GM21390 (cell line): ENCODE measurements at regions not wholly inside any gene's neighbourhood (a gene's known extent, or its start where the extent isn't known, plus 50 kb on each side); places are given as distances from the start of the nearest gene placed in this dataset.
"Not testable (repeated sequence)": the region's sequence is repeated elsewhere in the genome, so short reads cannot be mapped to it uniquely, and the experiment has no call there.

Experiments used
- ATAC-seq: cut with Tn5 transposase; IDR thresholded peaks from one replicate; pipeline ENCODE4 v1.9.1; 2021; ENCODE audit not compliant: unreplicated experiment

- ATAC-seq, result not testable (repeated sequence)
Observed at GRCh38 chr4:30869387-30869786, 149.2 kb downstream of the PCDH7 start.

DNA sequence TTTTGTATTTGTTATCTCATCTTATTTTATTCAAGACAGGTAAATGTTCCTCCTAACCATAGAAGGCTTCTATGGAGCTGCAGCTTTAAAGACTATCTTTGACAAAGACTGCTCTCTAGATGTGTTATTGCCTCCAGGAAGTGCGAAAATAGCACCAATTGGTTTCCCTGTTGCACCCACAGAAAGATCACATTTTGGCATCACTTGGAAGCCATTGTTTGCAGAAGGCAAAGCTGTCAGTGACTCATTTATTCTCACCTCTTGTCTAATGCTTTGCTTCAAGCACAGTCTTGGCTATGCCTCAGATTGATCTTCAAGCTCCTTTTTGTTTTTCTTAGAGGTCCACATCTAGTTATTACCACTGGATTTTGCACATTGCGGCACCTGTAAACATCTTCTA, 150.3 kb downstream of the PCDH7 start:
- no peak for ATAC-seq

DNA sequence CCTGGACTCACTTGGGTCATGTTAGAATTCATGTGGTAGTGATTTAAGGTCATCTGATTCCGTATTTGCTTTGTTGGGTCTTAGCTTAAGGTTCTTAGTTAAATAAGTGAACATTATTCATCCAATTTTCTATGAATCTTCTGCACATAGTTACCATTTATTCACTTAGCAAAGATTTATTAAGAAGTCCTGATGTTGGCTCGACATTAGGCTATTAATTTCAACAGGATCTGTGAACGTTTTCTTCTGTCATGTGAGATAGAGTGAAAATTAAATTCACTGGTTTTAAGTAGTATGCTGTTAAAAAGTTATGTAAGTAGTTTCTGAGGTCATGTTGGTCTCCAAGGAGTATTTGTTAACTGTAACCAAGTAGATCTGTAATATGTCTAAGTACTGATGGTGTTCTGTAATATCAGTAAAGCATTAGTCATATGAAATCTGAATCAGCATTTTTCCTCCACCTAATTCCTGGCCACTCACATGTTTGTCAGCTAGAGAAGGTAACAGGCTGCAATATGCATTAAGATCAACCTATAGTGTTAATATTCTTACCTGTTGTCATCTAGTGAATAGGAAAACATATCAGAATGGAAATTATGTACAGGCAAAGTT, 155.6 kb downstream of the PCDH7 start:
- ATAC-seq, result no peak

GRCh38 chr4:30879855-30880598, 159.9 kb downstream of the PCDH7 start:
- no peak for ATAC-seq

- ATAC-seq, result no peak
Observed at GRCh38 chr4:30881985-30882384, 161.8 kb downstream of the PCDH7 start.

- ATAC-seq, result no peak
Observed at GRCh38 chr4:30882443-30882842, 162.3 kb downstream of the PCDH7 start.

- ATAC-seq, result no peak
Observed at GRCh38 chr4:30882995-30883675, 163.0 kb downstream of the PCDH7 start.

DNA sequence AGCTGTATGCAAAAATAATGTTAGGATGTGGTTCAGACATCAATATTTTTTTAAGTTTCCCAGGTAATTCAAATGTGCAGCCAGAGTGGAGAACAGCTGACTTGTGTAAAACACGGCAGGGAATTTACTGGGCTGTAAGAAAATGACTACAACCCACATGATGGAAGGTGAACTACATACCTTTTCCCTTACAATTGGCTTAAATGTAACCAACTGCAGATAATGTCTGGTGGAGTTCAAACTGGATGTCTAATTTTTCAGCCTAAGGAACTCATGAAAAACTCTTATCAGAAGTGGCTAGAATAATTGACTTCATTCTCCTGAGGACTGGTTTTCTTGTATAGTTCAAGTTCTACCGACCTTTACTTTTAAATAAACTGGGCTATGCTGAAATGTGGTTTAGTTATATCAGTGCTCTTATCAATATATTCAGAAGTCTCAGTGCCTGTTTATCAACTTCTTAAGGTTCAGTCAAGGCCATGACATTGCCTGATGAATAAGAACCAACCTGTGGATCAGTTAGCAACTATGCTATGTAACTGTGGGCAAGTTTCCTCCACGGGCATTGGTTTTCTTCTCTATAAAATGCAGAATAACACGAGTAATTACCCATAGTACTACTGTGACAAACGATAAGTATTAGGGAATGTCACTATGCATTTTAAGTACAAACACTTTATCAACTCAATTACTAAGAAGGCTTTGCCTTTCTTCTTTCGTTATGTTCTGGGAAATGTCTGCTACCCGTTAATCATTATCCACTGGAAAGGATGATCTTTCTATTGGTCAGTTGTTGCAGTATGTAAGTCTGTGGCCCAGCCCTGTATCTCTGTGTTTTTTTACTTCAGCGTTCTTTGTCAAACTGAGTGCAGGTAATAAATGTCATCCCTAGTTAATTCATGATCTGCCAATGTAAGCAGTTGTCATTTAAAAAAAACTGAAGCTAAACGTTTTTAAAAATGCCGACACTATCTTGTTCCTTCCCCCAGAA, 181.6 kb downstream of the PCDH7 start:
- no peak for ATAC-seq

DNA sequence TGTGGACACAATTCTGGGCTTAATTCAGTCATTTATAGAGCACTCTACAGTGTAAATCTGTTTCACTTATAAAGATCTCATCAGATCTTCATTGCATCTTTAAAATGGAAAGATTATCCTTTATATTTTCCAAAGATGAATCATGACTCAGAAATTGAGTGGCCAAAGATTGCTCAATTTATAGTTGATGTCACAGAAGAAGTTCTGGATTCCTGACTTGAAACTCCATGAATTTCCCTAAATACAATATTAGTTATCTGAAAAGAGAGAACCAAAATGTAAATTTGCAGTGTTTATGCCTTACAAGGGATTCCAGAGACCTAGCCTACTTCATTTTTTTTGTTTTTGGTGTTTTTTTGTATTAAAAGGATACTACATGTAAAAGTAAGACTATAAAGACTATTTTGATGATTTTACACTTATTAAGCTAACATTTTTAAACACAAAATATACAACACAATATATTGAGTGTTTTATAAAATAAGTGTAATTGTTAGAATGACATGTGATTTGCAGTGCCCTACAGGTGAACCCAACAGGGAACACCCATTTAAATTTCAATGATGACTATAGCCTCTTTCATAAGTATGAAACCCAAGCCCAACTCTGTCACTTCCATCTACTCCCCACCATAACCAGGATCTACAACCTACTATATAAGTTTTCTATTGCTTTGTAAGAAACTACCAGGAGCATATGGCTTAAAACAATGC, 183.5 kb downstream of the PCDH7 start:
- ATAC-seq, result no peak

- ATAC-seq, result no peak
Observed at GRCh38 chr4:30904215-30904555, 184.0 kb downstream of the PCDH7 start.

- ATAC-seq, result no peak
Observed at GRCh38 chr4:30904588-30904987, 184.4 kb downstream of the PCDH7 start.

- ATAC-seq, result no peak
Observed at GRCh38 chr4:30912098-30912714, 192.0 kb downstream of the PCDH7 start.

DNA sequence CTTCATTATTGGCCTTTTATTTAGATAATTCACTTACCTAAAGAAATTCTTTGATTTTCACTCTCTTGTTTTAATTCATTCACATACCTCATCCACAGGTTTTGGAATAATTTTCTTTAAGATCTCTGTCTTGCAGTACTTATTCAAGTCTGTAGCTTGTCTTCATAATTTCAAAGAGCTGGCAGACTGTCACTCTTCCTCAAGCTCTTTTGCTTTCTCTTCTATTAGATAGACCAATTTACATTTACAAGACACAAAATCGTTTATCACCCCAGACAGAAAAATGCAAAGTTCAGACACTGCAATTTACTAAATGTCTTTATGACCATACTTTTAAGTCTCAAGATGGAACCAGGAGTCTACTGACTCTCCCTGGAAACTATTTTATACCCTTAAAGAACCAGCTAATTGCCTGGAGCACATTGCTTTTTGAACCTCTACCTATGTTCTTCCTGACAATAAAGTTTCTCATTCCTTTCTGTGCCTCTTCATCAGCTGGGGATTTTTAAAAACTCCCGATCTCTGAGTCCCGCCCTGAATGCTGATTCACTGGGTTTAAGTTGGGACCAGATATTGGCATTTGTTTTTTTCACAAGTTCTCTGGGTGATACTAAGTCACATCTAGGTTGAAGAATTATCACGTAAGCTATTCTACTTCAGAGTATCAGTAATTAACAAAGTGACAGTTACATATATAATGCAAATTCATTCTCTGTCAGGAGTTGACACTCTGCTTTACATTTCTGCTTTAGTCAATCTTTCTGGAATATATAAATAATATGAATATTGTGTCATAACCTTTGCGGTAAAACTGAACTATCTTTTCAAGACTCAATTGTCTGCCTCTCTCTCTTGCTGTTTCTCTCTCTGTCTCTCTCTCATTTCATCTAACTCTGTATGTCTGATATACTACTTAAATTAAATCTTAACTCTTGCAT, 196.4 kb downstream of the PCDH7 start:
- ATAC-seq, result no peak

- no peak for ATAC-seq
Observed at GRCh38 chr4:30917946-30918345, 197.8 kb downstream of the PCDH7 start.

DNA sequence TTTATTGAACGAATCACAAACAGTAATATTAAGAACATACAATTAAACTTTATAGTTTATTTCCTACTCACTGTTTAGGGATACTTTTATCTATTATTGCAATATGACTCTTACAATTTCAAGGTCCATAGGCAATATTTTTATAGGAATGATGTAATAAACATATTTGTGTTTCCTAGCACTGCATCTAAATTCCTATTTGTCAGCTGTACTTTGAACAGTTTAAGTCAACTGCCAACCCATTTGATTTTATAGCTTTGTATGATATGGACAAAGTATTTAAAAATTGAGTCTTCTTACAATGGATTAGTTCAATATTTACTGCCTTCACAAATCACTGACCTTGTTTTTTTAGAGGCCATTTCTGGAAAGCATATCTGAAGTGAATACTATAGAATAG, 199.3 kb downstream of the PCDH7 start:
- no peak for ATAC-seq

GRCh38 chr4:30920043-30920442, 199.9 kb downstream of the PCDH7 start:
- ATAC-seq, result no peak

DNA sequence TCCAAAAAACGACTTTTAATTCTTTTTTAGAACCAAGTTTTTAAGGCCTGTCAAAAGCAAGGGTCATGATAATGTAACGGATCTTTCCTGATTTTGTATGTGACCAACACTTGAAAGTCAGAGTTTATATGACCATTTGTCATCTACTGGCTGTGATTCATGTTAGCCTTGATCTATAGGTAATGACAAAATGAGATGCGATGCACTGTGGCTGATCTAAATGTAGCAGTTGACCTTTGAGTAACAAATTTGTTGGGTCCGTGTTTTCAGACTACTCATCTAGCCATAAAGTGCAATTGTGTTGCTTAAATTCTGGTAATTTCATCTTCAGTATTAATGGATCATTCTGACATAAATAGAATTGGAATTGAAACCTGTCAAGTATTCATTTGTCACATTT, 202.5 kb downstream of the PCDH7 start:
- ATAC-seq, result no peak

DNA sequence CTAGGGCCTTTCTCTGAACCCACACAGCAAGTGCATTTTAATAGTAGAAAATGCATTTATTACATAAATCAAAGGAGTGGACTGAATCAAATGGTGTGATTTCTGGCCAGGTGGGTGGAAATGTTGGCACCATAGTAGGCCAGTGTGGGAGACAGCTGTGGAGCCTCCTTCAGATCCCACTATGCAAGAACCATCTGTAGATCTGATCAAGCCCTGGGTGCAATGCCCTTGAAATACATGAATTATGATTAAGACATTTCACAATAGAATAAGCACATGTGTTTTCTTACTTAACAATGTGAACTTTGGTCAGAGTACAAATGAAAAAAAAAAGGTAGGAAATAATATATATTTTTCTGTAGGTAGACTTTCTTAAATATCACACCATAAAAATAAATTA, 204.3 kb downstream of the PCDH7 start:
- no peak for ATAC-seq

DNA sequence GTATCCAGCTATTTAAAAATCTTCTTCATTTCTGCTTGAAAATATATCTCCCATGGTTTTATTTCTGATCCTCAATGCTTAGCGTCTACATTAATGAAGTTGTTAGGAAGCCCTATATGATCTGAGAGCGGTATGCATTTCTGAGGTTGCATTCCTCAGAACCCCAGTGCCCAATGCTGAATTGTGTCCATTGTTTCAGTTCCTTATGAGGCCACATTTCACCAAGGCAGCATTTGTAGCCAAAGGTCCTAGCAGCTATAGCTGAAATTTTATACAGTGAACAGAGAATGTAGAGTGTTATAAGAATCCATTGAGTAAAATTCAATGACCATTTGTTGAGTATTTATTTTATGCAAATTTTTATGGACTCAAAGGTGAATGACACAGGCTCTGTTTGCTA, 209.5 kb downstream of the PCDH7 start:
- no peak for ATAC-seq
